ENCODE measurements at regions not wholly inside any gene's neighbourhood (a gene's known extent, or its start where the extent isn't known, plus 50 kb on each side); places are given as distances from the start of the nearest gene placed in this dataset.

DNA sequence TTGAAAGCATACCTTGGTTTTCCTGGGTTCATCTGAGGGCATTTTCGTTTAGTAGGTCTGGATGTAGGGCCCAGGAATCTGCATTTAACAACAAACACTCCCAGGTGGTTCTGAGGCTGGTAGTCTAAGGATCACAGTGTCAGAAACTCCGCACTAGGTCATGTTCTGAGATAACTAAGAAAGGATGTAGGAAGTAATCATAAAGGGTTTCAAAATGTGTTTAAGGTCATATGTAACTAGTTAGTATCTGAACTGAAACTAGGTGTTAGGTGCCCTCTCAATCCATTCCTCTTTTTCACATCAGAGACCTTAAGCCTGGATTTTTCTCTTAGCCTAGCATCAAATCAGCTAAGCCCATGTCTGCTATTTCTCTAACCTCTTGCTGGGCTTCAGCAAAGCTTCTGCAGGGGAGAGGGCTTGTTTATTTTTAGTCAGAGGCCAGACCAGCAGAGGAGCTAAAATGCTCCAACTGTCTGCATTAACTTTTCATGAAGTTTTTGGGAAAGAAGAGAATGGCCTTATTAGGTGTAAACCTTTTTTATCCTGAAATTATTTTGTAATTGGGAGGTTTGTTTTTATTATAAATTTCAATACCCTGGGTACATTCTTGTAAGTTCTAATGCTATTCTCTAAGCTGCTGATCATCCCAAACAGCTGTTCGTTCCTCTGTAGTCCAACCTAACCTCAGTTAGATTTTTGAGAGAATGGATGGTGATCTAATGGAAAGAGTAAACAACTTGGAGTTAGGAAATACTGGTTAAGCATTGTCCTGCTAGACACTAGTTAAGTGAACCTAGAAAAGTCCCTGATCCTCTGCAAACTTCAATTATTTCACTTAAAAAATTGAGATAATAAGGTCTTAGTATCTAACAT lies 262.8 kb upstream of the RFC3 start:
- TF ChIP-seq, protein P1, sequence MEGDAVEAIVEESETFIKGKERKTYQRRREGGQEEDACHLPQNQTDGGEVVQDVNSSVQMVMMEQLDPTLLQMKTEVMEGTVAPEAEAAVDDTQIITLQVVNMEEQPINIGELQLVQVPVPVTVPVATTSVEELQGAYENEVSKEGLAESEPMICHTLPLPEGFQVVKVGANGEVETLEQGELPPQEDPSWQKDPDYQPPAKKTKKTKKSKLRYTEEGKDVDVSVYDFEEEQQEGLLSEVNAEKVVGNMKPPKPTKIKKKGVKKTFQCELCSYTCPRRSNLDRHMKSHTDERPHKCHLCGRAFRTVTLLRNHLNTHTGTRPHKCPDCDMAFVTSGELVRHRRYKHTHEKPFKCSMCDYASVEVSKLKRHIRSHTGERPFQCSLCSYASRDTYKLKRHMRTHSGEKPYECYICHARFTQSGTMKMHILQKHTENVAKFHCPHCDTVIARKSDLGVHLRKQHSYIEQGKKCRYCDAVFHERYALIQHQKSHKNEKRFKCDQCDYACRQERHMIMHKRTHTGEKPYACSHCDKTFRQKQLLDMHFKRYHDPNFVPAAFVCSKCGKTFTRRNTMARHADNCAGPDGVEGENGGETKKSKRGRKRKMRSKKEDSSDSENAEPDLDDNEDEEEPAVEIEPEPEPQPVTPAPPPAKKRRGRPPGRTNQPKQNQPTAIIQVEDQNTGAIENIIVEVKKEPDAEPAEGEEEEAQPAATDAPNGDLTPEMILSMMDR (IDR thresholded peaks at IDR 0.05) = no peak

DNA sequence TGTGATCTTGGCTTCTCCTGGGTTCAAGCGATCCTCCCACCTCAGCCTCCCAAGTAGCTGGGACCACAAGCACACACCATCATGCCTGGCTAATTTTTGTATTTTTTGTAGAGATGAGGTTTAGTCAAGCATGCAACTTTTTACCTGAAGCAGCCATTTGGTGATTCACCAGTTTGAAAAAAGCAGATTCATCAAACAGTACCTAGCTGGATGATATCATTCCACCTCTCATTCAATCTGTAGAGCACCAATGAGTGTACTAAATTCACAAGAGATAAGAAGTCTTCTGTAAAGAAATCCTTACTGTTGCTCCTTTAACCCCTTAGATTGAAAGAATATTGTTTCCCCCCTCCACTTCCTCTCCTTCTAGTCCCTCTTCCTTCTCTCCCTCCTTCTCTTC lies 261.1 kb upstream of the RFC3 start:
- TF ChIP-seq, protein P1 (IDR thresholded peaks at IDR 0.05) = no peak

DNA sequence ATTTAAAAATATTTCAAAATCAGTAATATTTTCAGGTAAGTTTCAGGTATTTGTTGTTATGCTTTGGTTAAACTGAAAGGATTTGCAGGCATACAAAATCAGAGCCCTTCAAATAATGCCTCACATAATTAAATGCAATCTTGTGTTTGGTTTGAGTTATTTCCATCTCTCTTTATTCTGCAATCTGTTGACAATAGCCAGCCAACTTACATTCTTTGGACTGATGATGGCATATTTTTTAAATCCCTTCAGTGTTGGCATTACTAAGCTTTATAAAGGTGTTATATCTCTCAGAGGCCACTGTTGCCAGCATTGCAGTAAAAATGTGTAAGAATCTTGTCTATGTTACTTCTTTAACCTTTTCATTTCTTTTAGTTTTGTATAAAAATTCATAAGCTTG lies 257.2 kb upstream of the RFC3 start:
- TF ChIP-seq, protein P1 (IDR thresholded peaks at IDR 0.05) = no peak

DNA sequence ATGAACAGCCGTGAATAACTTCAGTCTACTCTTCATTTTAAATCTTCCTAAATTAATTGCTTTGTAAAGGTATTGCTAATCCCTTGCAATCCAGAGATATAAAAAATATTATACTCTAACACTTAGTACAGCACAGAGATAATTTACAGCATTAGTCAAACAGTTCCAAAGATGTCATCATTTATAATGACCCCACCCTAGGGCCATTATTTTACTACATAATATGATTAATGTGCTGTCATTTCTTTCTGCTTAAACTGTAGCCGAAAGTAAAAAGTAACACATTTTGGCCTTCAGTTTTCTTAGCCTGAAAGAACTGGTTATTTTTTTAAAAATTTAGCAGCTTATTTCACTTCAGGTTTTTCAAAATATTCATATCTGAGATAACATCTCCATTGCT lies 256.3 kb upstream of the RFC3 start:
- TF ChIP-seq, protein P1 (IDR thresholded peaks at IDR 0.05) = no peak

DNA sequence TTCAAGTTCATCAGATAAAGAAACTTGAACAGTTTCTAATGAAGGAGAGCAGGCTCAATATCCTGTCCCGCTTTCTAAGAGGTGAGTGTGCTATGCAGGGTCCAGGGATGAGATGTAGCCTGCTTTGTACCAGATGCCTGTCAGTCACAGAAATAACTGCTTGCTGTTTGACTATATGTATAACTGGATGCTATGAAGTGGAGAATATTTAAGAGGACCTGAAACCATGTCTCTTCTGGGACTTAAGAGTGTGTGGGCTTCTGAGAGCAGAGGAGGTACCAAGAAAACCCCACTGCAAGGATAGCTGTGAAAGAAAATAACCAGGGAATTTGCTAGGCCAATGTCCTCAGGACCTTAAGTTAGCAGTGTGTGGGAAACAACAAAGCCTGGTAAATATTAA lies 246.3 kb upstream of the RFC3 start:
- TF ChIP-seq, protein P1 (IDR thresholded peaks at IDR 0.05) = no peak

DNA sequence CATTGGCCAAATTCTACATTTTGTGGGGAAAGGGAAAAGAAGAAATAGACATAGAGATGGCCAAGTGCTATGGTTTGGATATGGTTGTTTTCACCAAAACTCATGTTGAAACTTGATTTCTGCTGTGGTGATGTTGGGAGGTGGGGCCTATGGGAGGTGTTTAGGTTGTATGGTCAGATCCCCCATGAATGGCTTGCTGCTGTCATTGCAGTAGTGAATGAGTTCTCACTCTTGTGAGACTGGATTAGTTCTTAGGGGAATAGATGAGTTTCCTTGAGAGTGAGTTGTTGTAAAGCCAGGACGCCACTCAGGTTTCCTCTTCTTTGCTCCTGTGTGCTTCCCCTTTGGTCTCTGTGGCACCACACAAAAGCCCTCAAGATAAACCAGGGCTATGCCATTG lies 242.6 kb upstream of the RFC3 start:
- TF ChIP-seq, protein P1 (IDR thresholded peaks at IDR 0.05) = no peak

DNA sequence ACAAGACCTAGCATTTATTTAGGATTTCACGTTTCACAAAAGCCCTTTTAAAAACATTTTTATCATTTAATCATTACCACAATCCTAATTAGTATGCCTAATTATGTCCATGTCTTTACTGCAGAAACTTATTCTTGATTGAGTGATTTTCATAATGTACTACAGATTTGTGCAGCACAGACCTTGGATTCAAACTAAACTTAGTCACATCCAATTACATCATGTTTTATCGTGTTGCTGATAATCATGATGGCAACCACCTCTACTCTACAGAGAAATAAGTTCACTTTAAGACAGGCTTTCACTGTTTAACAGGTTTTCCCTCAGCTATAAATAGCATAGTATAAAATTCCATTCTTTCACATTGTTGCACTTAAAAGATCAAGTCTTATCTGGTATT lies 240.9 kb upstream of the RFC3 start:
- TF ChIP-seq, protein P1 (IDR thresholded peaks at IDR 0.05) = no peak
